GM19025 (cell line): ENCODE measurements at regions not wholly inside any gene's neighbourhood (a gene's known extent, or its start where the extent isn't known, plus 50 kb on each side); places are given as distances from the start of the nearest gene placed in this dataset.
"Not testable (repeated sequence)": the region's sequence is repeated elsewhere in the genome, so short reads cannot be mapped to it uniquely, and the experiment has no call there.

Experiments used
- ATAC-seq: cut with Tn5 transposase; IDR thresholded peaks from one replicate; pipeline ENCODE4 v1.9.1; 2021; ENCODE audit warnings: mild to moderate bottlenecking, low read depth, moderate library complexity; ENCODE audit not compliant: unreplicated experiment

GRCh38 chr11:23429569-23429968, 569.3 kb upstream of the CCDC179 start:
- no peak for ATAC-seq

- ATAC-seq, result no peak
Measured at GRCh38 chr11:23453522-23453921, 593.2 kb upstream of the CCDC179 start.

- no peak for ATAC-seq
Measured at GRCh38 chr11:23455321-23455891, 595.1 kb upstream of the CCDC179 start.

DNA sequence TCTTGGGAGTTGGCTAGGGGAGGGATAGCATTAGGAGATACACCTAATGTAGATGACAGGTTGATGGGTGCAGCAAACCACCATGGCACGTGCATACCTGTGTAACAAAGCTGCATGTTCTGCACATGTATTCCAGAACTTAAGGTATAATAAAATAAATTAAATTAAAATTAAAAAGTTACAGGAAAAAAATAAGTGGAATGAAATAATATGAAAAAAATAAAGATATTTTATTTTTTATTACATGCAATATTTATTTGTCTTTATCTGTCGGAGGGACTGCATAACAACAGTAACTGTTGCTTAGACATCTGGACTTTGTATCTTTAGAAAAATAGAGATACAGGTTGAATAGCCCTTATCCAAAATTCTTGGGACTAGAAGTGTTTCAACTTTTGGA, 597.4 kb upstream of the CCDC179 start:
- no peak for ATAC-seq

GRCh38 chr11:23471878-23472277, 611.6 kb upstream of the CCDC179 start:
- ATAC-seq, result no peak

DNA sequence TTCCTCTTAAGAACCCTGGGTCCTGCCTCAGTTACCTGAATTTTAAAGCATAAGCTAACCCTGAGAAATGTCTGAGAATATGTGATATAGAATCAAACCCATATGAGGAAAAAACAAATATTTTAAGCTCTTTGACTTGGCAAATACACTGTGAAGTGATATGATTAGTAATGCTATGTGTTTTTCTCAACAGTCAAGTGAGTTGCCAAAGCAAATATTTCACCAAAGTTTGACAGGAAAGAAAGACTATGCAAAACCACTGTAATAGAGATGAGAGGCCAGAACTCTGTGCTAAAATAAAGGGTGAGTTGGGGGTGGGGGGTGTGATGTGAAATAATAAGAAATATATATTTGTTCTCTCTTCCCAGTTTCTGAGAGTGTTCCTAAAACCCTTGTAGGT, 613.5 kb upstream of the CCDC179 start:
- no peak for ATAC-seq

- ATAC-seq, result no peak
Measured at GRCh38 chr11:23480736-23481135, 620.5 kb upstream of the CCDC179 start.

DNA sequence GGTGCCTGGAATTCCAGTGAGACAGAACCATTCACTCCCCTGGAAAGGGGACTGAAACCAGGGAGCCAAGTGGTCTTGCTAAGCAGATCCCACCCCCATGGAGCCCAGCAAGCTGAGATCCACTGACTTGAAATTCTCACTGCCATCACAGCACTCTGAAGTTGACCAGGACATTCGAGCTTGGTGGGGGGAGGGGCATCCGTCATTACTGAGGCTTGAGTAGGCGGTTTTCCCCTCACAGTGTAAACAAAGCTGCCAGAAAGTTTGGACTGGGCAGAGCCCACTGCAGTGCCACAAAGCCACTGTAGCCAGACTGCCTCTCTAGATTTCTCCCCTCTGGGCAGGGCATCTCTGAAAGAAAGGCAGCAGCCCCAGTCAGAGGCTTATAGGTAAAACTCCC, 623.9 kb upstream of the CCDC179 start:
- not testable (repeated sequence) for ATAC-seq

DNA sequence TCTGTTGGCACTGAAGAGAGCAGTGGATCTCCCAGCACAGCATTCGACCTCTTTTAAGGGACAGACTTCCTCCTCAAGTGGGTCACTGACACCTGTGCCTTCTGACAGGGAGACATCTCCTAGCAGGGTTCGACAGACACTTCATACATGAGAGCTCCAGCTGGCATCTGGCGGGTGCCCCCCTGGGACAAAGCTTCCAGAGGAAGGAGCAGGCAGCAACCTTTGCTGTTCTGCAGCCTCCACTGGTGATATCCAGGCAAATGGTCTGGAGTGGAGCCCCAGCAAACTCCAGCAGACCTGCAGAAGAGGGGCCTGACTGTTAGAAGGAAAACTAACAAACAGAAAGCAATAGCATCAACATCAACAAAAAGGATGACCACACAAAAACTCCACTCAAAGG, 624.3 kb upstream of the CCDC179 start:
- not testable (repeated sequence) for ATAC-seq

DNA sequence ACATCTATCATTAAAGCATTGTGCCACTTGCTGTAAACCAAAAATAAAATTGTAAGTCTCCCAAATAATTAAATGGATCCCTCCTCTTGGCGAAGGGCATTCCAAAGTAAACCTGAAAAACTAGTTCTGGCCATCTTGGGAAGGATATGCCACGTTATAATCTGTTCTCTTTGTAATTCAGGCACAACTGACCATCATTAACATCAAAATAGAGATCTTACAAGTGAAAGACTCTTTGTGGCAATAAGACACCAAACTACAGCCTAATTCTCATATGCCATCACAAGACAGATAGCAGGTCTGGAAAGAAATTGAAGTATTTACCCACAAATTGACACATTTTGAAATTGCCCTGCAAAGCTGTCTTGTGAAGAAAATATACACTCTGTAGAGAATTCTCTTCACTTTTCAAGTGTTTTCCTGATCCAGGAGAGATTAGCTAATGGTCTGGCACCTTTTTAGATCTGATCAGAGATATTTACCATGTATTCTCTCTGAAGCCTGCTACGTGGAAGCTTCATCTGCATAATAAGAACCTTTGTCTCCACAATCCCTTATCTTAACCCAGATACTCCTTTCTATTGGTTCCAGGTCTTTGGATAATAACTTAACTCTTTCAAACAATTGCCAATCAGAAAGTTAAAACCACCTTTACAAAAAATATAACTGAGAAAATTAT, 630.4 kb upstream of the CCDC179 start:
- ATAC-seq, result no peak

DNA sequence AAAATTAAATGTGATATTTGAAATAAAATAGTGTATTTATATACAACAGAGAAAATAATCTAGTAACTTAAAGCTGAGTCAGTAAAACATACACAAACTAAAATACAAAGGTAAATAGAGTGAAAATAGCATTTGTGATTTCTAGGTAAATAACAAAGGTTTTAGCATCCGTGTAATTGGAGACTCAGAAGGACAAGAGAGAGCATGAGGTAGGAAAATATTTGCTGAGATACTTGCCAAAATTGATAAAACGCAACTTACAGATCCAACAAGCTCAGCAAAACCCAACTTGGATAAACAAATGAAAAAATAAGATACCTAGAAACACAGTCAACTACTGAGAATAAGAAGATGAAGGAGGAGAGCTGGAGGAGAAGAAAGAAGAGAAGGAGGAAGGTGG, 634.7 kb upstream of the CCDC179 start:
- no peak for ATAC-seq

DNA sequence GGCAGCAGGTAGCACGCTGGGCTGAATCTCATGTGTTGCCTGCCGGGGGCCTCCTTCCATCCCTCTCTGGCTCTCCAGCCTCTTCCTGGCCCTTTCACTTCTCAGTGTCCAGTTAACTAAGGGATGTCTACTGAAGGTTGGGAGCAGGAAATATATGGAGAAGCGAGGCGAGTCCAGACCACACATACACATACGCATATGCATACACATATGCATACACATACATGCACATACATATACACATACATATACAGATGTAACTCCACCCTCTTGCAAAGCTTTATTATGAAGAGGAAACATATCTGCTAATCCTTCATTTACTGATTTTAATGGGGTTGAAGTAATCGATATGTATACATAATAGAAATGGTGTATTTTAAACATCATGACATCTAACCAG, 636.1 kb upstream of the CCDC179 start:
- no peak for ATAC-seq

DNA sequence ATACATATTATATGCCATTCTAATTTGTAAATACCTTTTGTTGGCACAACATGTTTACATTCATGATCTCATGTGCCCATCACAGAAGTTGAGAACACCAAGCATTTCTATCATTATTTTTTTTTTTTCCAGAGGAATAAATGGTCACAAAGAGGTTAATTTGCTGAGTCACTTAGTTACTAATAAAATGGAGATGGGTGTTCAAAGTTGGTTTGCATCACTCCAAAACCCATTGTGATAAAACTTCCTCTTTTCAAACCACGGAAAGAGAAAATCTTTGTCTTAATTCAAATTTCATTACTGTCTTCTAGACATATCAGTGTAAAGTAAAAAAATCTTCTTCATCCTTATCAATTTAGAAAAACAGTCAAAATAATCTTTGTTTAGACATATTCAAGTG, 636.8 kb upstream of the CCDC179 start:
- no peak for ATAC-seq

DNA sequence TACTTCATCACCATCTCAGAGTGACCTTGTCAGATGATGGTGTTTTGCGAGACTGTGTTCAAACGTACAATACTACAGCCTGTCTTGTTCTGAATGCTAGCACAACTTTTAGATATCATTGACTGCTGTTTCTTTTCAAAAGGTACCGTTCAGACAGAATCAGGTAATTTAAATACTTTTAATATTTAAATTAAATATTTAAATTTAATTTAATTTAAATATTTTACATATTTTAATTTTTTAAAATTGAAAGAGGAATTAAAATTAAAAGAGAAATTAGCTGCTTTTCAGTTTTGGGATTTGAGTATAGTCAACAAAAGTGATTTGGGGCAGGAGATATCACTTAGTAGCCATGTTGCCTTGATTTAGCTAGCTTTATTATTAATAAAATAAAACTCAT, 642.1 kb upstream of the CCDC179 start:
- no peak for ATAC-seq

- ATAC-seq, result no peak
Measured at GRCh38 chr11:23502826-23503225, 642.6 kb upstream of the CCDC179 start.

DNA sequence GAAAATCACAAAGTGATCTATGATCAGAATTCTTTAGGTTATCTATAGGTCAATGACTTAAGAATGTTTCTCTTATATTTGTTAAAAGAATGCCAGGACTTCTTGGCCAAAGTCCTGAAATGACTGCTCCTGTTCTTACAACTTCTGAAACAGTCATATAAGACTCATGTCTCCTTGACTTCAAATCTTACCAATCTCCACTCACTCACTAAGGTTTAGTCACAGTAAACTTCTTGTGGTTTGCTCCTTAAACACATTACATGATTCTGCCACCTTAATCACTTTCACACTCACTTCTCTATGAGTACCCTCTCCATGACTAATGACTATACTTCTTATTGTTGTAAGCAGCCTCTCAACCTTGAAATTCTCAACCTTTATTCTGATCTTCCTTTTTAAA, 648.7 kb upstream of the CCDC179 start:
- no peak for ATAC-seq

GRCh38 chr11:23509821-23510220, 649.5 kb upstream of the CCDC179 start:
- ATAC-seq, result no peak

GRCh38 chr11:23519194-23519593, 658.9 kb upstream of the CCDC179 start:
- ATAC-seq, result no peak

- no peak for ATAC-seq
Measured at GRCh38 chr11:23520226-23520960, 660.1 kb upstream of the CCDC179 start.

- no peak for ATAC-seq
Measured at GRCh38 chr11:23536907-23537306, 676.6 kb upstream of the CCDC179 start.

- no peak for ATAC-seq
Measured at GRCh38 chr11:23539556-23539955, 679.3 kb upstream of the CCDC179 start.

GRCh38 chr11:23540101-23540561, 679.9 kb upstream of the CCDC179 start:
- peak; percentile 93 for ATAC-seq
